ENCODE measurements at regions not wholly inside any gene's neighbourhood (a gene's known extent, or its start where the extent isn't known, plus 50 kb on each side); places are given as distances from the start of the nearest gene placed in this dataset.

DNA sequence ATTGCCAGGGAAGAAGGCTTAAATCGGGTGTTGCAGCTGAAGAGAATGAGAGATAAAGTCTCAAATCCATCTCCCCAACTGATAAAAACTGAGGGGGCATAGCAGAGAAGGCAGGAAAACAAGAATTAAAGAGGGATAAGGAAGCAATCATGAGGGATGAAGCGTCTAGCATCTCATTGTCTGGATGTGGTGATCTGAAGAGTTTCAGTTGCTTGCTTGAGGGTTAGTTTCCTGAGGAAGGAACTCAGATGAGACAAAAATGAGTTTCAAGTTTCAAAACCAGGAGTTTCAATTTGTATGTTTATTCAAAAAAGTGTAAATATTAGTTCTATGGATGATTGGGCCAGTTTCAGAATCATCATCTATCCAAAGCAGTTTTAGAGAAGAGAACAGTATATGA, 496.9 kb downstream of the RAB28 start:
- TF ChIP-seq, protein P1, sequence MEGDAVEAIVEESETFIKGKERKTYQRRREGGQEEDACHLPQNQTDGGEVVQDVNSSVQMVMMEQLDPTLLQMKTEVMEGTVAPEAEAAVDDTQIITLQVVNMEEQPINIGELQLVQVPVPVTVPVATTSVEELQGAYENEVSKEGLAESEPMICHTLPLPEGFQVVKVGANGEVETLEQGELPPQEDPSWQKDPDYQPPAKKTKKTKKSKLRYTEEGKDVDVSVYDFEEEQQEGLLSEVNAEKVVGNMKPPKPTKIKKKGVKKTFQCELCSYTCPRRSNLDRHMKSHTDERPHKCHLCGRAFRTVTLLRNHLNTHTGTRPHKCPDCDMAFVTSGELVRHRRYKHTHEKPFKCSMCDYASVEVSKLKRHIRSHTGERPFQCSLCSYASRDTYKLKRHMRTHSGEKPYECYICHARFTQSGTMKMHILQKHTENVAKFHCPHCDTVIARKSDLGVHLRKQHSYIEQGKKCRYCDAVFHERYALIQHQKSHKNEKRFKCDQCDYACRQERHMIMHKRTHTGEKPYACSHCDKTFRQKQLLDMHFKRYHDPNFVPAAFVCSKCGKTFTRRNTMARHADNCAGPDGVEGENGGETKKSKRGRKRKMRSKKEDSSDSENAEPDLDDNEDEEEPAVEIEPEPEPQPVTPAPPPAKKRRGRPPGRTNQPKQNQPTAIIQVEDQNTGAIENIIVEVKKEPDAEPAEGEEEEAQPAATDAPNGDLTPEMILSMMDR (conservative IDR thresholded peaks at IDR 0.05; ENCODE audit: low read depth, low read length): no peak
- TF ChIP-seq EZH2 (IDR thresholded peaks at IDR 0.05; ENCODE audit: low read length, unreplicated experiment): no peak

Measured in PC-3 (cell line).